ENCODE measurements at regions not wholly inside any gene's neighbourhood (a gene's known extent, or its start where the extent isn't known, plus 50 kb on each side); places are given as distances from the start of the nearest gene placed in this dataset.
"Not testable (repeated sequence)": the region's sequence is repeated elsewhere in the genome, so short reads cannot be mapped to it uniquely, and the experiment has no call there.

DNA sequence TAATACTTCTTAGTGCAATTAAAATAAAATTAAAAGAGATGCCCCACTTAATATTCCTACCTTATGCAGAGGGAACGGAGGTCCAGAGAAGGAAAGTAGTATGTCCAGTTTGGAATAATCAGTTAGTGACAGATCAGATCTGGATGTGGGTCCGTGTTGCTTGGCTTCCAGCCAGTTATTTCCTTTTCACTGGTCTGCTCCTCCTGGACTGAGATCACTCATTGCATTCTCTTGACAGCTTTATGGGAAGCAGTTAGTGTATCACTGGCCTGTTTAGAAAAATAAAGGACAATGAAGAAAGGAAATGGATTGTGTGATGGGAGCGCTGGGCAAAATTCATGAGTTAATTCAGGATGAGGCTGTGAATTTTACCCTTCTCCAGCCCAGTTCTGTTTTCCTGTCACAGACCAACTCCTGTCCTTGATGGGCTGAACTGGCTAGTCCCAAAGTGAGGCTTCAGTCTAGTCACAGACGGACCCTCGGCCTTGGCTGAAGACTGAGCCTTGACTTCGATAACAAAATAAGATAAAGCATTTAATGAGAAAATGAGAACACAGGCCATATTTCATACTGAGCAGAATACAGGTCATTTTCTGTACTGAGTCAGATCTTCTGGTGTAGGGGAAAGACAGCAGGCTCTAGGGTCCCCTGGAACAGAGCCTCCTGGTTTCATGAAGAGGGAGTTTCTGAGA, 85.2 kb upstream of the TRABD2B start:
- no peak for DNase-seq

- DNase-seq = no peak
Measured at GRCh38 chr1:48080331-48081255, 83.4 kb upstream of the TRABD2B start.

GRCh38 chr1:48079096-48079495, 81.9 kb upstream of the TRABD2B start:
- DNase-seq = no peak

DNA sequence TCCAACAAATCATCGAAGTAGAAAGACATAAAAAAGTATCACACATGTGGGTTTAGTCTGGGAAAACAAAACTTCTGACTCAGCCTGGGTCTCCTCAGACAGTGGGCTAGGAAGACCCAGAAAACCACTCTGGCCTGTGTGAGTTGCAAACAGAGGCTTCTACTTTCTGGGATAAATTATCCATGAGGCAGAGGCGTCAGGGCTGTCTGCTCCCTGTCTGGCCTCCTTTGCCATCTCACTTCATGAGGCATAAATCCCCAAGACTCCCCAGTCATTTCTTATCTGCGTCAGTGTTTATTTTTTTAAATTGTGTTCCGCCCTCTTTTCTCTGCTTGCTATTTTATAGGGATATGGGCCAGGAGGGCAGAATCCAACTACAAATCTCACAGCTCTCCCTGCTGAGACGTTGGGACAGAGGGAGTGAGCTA, 80.6 kb upstream of the TRABD2B start:
- no peak for DNase-seq

DNA sequence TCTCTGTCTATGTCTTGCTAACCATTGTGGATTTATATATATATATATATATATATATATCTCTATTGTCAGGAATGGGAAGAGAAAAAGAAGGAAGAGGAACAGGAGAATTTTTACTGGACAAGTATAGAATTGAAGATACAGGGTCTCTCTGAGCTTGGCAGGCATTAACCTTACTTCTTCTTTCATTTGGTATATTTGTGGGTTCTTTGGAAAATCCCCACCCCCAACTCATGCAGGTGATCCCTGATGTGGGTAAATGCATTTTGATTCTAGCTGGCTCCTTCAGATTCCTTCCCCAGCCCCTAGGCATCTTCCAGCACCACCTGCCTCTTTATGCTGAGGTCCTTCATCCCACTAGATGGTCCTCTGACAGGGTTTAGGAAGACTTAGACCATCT, 78.8 kb upstream of the TRABD2B start:
- DNase-seq = no peak

- no peak for DNase-seq
Measured at GRCh38 chr1:48073798-48074530, 76.8 kb upstream of the TRABD2B start.

DNA sequence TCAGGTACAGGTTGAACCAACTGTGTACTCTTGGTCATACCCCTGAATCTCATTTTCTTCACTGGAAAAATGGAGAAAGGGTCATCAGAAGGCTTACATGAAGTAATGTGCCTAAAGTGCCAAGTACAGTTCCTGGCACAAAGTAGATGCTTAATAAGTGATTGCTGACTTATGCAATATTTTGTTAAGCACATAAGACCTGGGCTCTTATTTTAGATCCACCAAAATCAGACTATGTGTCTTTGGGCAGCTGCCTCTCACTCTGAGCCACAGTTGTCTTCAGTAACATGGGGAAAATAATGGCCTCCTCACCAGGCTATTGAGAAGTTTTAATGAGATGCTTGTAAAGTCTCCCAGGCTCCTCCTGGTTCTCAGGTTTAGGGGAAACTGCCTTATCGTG, 74.3 kb upstream of the TRABD2B start:
- no peak for DNase-seq

- DNase-seq = no peak
Measured at GRCh38 chr1:48070396-48070750, 73.2 kb upstream of the TRABD2B start.

- DNase-seq = no peak
Measured at GRCh38 chr1:48069662-48070395, 72.6 kb upstream of the TRABD2B start.

- no peak for DNase-seq
Measured at GRCh38 chr1:48068206-48068605, 71.0 kb upstream of the TRABD2B start.

- no peak for DNase-seq
Measured at GRCh38 chr1:48066936-48067335, 69.8 kb upstream of the TRABD2B start.

- not testable (repeated sequence) for DNase-seq
Measured at GRCh38 chr1:48064693-48065092, 67.5 kb upstream of the TRABD2B start.

DNA sequence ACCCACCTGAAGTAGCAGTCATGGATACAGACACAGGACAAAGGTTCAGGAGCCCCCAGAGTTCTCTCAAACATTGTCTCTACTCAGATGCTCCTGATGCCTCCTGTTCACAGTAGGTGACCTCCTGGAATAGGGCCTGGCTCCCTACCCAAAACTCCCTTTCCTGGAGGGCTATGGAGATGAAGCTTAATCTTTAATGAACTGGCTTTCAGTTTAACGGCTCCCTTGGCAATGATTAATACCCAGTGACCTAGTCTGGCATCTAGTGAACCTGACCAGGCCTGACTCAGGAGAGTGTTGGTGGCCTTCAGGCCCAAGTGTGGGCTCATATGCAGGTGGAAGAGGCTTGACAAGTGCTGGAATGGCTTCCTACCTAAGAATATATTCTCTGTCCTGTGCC, 65.2 kb upstream of the TRABD2B start:
- no peak for DNase-seq

DNA sequence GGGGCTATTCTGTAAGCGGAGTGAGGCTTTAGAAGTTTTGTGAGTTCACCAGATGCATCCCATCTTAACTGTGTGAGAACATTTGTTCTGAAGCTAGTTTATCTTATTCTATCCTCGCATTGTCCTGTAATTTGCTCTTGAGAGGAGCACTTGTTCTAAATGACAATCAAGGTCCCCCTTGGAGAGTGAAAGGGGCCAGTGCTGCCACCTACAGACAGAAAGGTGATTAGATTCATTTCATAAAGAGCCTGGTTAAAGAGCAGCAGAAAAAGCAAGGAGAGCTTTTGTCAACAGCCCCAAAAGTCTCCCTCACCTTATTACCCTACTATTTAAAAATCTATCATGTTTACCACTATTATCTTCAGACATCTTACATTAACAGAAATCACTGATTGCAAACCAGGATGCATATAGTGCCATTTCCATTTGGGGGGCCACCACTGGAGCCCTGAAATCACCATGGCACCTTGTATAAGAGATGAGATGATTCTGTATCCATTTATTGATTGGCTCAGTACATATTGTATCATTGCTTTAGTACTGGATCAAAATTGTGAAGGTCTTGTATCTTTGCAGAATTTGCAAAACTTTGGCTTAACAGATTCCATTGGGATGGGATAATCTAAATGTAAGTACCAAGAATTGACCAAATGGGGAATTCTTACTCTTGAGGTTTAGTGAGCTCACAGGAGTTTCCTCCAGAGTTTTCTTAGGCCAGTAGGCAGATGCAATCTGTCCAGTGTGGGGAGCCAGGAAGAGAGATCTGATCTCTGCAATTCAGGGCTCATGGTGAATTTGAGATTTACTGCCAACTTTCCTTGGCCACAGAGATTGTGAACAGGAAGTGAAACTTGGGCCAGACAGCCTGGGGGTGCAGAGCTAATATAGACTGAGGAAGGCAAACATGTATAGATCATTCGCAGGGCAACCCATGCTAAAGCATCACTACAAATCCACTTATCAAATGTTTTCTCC, 64.3 kb upstream of the TRABD2B start:
- peak; percentile 80 for DNase-seq

DNA sequence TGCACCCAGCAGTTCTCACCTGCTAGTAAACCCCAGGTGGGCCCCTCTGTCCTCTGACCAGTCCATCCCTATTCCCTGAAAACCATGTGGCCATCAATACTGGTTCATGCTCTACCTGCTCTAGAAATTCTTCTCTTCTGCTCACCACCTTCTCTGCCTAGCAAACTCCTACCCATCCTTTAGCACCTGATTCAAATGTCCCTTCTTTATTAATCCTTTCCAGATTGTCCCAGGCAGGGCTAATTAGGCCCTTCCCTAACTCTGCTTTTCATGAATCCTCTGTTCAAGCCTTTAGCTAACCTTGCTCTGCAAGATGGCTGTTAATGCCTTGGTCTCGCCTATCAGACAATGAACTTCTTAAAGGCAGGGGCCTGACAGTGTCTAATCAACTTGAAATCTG, 62.1 kb upstream of the TRABD2B start:
- DNase-seq = no peak

DNA sequence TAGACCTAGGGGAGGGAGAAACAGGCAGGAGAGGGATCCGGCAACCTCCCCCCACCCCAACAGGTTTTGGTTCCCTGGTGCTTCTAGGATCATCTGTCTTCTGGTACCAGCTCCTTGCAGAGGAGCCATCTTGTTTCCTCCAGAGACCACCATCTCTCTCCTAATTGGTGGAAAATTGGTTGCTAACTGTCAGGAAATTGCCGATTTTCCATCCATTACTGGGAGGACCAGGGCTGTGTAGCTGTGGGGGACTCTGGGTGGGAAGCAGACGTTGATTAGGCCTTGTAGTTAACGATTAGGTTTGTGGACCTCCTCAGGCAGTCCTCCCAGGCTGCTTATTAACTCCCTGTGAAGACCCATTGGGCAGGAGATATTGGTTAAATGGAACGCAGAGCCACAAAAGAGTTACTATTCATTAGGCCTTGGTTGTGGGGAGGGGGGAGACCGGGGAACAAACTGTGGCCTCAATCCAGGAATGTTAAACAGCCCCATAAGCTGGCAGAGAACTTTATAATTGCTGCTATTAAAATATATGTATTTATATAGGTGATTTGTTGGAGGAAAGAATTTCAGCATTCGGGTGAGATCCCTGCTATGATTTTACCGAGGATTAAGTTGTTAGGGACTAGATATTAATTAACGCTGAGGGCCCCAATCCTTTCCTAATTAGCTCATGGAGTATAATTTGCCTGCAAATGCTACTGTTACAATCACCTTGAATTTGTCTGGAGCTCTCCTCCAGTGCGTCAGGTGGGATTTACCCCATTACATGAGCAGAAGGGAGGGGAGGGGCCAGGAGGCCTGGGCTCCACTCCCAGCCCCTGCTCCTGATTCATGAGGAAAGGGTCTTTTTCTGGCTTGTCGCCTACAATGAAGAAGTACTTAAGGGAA, 61.2 kb upstream of the TRABD2B start:
- DNase-seq = no peak

DNA sequence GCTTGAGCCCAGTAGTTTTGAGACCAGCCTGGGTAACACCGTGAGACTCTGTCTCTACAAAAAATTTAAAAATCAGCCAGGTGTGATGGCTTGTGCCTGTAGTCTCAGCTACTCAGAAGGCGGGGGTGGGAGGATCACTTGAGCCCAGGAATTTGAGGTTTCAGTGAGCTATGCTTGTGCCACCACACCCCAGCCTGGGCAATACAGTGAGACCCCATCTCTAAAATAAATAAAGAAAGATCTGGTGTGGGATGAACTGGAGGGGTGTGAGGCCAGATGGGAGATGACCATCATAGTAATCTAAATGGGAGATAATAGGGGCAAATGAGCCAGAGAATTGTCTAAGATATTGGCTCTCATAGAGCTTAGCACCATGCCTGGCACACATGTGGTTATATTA, 60.1 kb upstream of the TRABD2B start:
- DNase-seq = no peak

GRCh38 chr1:48055876-48056764, 58.9 kb upstream of the TRABD2B start:
- no peak for DNase-seq

- DNase-seq = no peak
Measured at GRCh38 chr1:48054232-48054631, 57.0 kb upstream of the TRABD2B start.

DNA sequence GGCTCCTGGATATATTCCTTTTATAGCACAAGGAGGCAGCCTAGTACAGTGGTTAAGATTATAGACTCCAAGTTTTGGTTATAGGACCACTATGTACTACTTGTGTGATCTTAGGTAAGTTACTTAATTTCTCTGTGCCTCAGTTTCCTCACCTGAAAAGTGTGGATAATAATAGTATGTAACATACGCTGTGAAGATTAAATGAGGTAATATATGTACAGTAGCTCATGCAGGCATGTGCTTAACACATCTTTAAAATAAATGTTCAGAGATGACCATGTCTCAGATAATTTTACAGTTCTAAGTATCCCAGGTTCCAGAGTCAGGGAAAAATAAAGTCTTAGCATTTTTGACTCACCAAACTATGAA, 55.7 kb upstream of the TRABD2B start:
- no peak for DNase-seq

Data from hematopoietic multipotent progenitor cell treated with erythropoietin and hydrocortisone succinate and interleukin-3 and kit ligand, for 4 days (in vitro differentiated cells).